Hepatic stellate cell (primary cell): ENCODE measurements at regions not wholly inside any gene's neighbourhood (a gene's known extent, or its start where the extent isn't known, plus 50 kb on each side); places are given as distances from the start of the nearest gene placed in this dataset.
"Not testable (repeated sequence)": the region's sequence is repeated elsewhere in the genome, so short reads cannot be mapped to it uniquely, and the experiment has no call there.

Source experiments
- DNase-seq: peaks from one replicate; pipeline ENCODE4 v3.0.0; 2011; ENCODE audit warnings: low spot score

GRCh38 chr6:137709424-137710236 is 157.4 kb upstream of the TNFAIP3 start:
- no peak for DNase-seq

- no peak for DNase-seq
Measured at GRCh38 chr6:137711972-137712371, 155.1 kb upstream of the TNFAIP3 start.

GRCh38 chr6:137712587-137712986 is 154.5 kb upstream of the TNFAIP3 start:
- DNase-seq: no peak

- no peak for DNase-seq
Measured at GRCh38 chr6:137715589-137716045, 151.4 kb upstream of the TNFAIP3 start.

- no peak for DNase-seq
Measured at GRCh38 chr6:137717074-137718073, 149.7 kb upstream of the TNFAIP3 start.

GRCh38 chr6:137718903-137719302 is 148.2 kb upstream of the TNFAIP3 start:
- DNase-seq: not testable (repeated sequence)

GRCh38 chr6:137722749-137723272 is 144.2 kb upstream of the TNFAIP3 start:
- DNase-seq: no peak

GRCh38 chr6:137723273-137724017 is 143.6 kb upstream of the TNFAIP3 start:
- no peak for DNase-seq

GRCh38 chr6:137724018-137724403 is 143.0 kb upstream of the TNFAIP3 start:
- no peak for DNase-seq

GRCh38 chr6:137724495-137725211 is 142.4 kb upstream of the TNFAIP3 start:
- DNase-seq: no peak

GRCh38 chr6:137725949-137726348 is 141.1 kb upstream of the TNFAIP3 start:
- DNase-seq: no peak

GRCh38 chr6:137726582-137726981 is 140.5 kb upstream of the TNFAIP3 start:
- DNase-seq: no peak

- no peak for DNase-seq
Measured at GRCh38 chr6:137727216-137727765, 139.8 kb upstream of the TNFAIP3 start.

- peak; percentile 44 for DNase-seq
Measured at GRCh38 chr6:137728386-137729349, 138.4 kb upstream of the TNFAIP3 start.

- no peak for DNase-seq
Measured at GRCh38 chr6:137729866-137730629, 137.0 kb upstream of the TNFAIP3 start.

- DNase-seq: no peak
Measured at GRCh38 chr6:137731600-137731959, 135.5 kb upstream of the TNFAIP3 start.

- peak; percentile 35 for DNase-seq
Measured at GRCh38 chr6:137731960-137732616, 135.0 kb upstream of the TNFAIP3 start.

GRCh38 chr6:137733372-137733771 is 133.7 kb upstream of the TNFAIP3 start:
- DNase-seq: no peak
